ENCODE measurements at regions not wholly inside any gene's neighbourhood (a gene's known extent, or its start where the extent isn't known, plus 50 kb on each side); places are given as distances from the start of the nearest gene placed in this dataset.

DNA sequence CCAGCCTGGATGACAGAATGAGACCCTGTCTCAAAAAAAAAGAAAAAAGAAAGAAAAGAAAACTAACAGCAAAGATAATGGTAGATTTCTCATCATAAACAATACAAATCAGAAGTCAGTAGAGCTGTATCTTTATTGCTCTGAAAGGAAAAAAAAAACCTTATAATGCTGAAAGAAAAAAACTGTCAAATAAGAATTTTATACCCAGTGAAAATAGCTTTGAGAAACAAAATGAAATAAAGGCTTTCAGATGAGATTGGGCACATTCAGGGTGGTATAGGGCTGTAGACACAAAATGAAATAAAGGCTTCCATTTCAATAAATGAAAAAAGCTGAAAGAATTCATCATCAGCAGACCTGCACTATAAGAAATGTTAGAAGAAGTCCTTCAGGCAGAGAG, 105.0 kb upstream of the FOXN3 start:
- TF ChIP-seq BRD4 (IDR thresholded peaks at IDR 0.05), result no peak
- TF ChIP-seq CCAR2 (IDR thresholded peaks at IDR 0.05; ENCODE audit: low read depth, low read length), result no peak
- no peak for TF ChIP-seq SRSF9 (IDR thresholded peaks at IDR 0.05; ENCODE audit: borderline replicate concordance, low read depth, low read length)
- TF ChIP-seq GABPB1 (CRISPR knock-in tag; IDR thresholded peaks at IDR 0.05), result no peak
- no peak for TF ChIP-seq RBM17 (IDR thresholded peaks at IDR 0.05; ENCODE audit: borderline replicate concordance, low read depth, low read length)
- no peak for TF ChIP-seq NEUROD1 (IDR thresholded peaks at IDR 0.05; ENCODE audit: borderline replicate concordance, low read depth, low read length, partially characterized antibody)
- no peak for TF ChIP-seq DIDO1 (tag; IDR thresholded peaks at IDR 0.05; ENCODE audit: low read depth)
- TF ChIP-seq SMARCA4 (IDR thresholded peaks at IDR 0.05), result no peak
- TF ChIP-seq TEAD4 (IDR thresholded peaks at IDR 0.05; ENCODE audit: low read length), result no peak
- no peak for TF ChIP-seq TEAD4 (CRISPR knock-in tag; IDR thresholded peaks at IDR 0.05; ENCODE audit: borderline replicate concordance)

More for the DNA sequence above, 105.0 kb upstream of the FOXN3 start:
- Histone ChIP-seq H3K4me3 (no peak overlapping the region), H3K27me3 (ENCODE audit: control insufficient read depth in 2 of 2, insufficient read depth in 2 of 2, low read length in 2 of 2) (0 out of 5 replicates have a peak, but pooled peaks cover 0 to 7% of the 10 kb centered on the region in 2 experiments), H3K79me2 (ENCODE audit: control insufficient read depth, insufficient read depth, low read length) (no peaks in the 10 kb centered on the region), H3K9ac (ENCODE audit: insufficient read depth in 1 of 2, low read depth in 2 of 2, low read length in 2 of 2) (no peak overlapping the region), H3K4me2 (ENCODE audit: insufficient read depth, low read length) (no peak overlapping the region), H3K4me1 (replicated peaks in 1 of 2; ENCODE audit: control insufficient read depth in 2 of 2, insufficient read depth in 2 of 2, low read length in 2 of 2) (no peaks in the 10 kb centered on the region), H3K27ac (ENCODE audit: extremely low read depth, low read depth, low read length) (no peak overlapping the region), H4K20me1 (replicated peaks; ENCODE audit: control insufficient read depth, insufficient read depth, low read length) (no peaks in the 10 kb centered on the region), H3K36me3 (ENCODE audit: control insufficient read depth, insufficient read depth, low read length) (no peaks in the 10 kb centered on the region), H3K9me1 (ENCODE audit: control insufficient read depth, insufficient read depth, low read length) (no peaks in the 10 kb centered on the region), H2AFZ (ENCODE audit: low read depth, low read length) (no peak overlapping the region), H3K9me3 (replicated peaks; ENCODE audit: control insufficient read depth, insufficient read depth, low read depth, low read length) (no peaks in the 10 kb centered on the region)
- BruUV-seq (replicated peaks), result no TSS peak
- intact Hi-C loops (cut with micrococcal nuclease) (no loop called here), in situ Hi-C loops (cut with MboI) (no loop called here)
- ATAC-seq (no peak), FAIRE-seq (no peak), DNase-seq (ENCODE audit: extremely low read depth in 1 of 4, low spot score in 3 of 4) (no peak)
- CTCF ChIA-PET (ENCODE audit: low intra/inter-chr PET ratio), result no interaction called here
- POLR2A ChIA-PET, result interaction anchor here (0.7 kb wide), 1 partner anchor 54 kb away, joined by 3 read pairs; no protein-coding TSS in a partner anchor
